ENCODE measurements at regions not wholly inside any gene's neighbourhood (a gene's known extent, or its start where the extent isn't known, plus 50 kb on each side); places are given as distances from the start of the nearest gene placed in this dataset.

DNA sequence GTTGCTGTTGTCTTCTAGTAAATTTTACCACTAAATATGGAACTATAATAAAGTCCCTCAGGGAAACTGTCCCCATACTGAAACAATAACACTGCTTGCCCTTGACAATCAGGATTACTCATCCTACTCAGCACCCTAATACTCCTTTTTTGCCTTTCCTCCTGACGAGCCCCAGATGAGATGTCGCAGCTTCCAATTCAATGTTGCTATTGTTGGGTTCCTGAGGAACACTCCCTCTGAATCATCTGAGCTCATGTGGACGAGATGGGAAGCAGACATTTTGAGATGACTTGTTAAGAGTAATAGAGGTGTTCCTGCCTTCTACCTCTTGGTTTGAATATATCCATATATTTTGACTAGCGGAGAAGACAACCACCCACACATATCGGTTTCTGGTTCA, 187.8 kb upstream of the FAM98A start:
- Histone ChIP-seq H3K27ac (ENCODE audit: low read depth in 1 of 2, low read length in 2 of 2) (no peak overlapping the region), H3K9ac (ENCODE audit: low read depth in 1 of 2, low read length in 2 of 2) (no peak overlapping the region), H3K9me3 (ENCODE audit: control insufficient read depth in 4 of 4, low read length in 3 of 4) (no peaks in the 10 kb centered on the region), H3K4me1 (ENCODE audit: control insufficient read depth in 4 of 4, insufficient read depth in 4 of 4, low read length in 3 of 4) (no peaks in the 10 kb centered on the region), H3K27me3 (ENCODE audit: control insufficient read depth in 4 of 4, insufficient read depth in 4 of 4, low read length in 3 of 4) (no peaks in the 10 kb centered on the region), H3K36me3 (ENCODE audit: control insufficient read depth in 4 of 4, insufficient read depth in 3 of 4, low read depth in 1 of 4, low read length in 3 of 4) (no peaks in the 10 kb centered on the region), H3K4me3 (ENCODE audit: low read depth in 1 of 3, low read length in 3 of 3) (no peak overlapping the region)
- DNase-seq (ENCODE audit: low spot score), result no peak
- 74% methylated on average over 5 of the region's 5 CpGs for WGBS
- TF ChIP-seq HNF4A (conservative IDR thresholded peaks at IDR 0.05), result no peak
- TF ChIP-seq SP1 (IDR thresholded peaks at IDR 0.05), result no peak
- TF ChIP-seq EGR1 (IDR thresholded peaks at IDR 0.05; ENCODE audit: low read depth in 2 of 2), result no peak
- TF ChIP-seq CTCF (IDR thresholded peaks at IDR 0.05; ENCODE audit: low read depth, low read length, missing input control), result no peak
- no peak for TF ChIP-seq FOXA2 (IDR thresholded peaks at IDR 0.05)
- TF ChIP-seq REST (IDR thresholded peaks at IDR 0.05), result no peak
- TF ChIP-seq, protein P1, sequence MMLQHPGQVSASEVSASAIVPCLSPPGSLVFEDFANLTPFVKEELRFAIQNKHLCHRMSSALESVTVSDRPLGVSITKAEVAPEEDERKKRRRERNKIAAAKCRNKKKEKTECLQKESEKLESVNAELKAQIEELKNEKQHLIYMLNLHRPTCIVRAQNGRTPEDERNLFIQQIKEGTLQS (IDR thresholded peaks at IDR 0.05), result no peak

- H3K36me3 ChIP-seq (ENCODE audit: control insufficient read depth in 4 of 4, insufficient read depth in 3 of 4, low read depth in 1 of 4, low read length in 3 of 4), result no peaks in the 10 kb centered on the region
- no peak for TF ChIP-seq REST (IDR thresholded peaks at IDR 0.05)
- TF ChIP-seq GABPA (IDR thresholded peaks at IDR 0.05 in 1 of 2, conservative IDR thresholded peaks at IDR 0.05 in 1 of 2), result no peak
- TF ChIP-seq ZBTB33 (IDR thresholded peaks at IDR 0.05), result no peak
- no peak for TF ChIP-seq EGR1 (IDR thresholded peaks at IDR 0.05; ENCODE audit: low read depth in 2 of 2)
- no peak overlapping the region for H3K9ac ChIP-seq (ENCODE audit: low read depth in 1 of 2, low read length in 2 of 2)
- no peak for DNase-seq (ENCODE audit: low spot score)
- H3K4me3 ChIP-seq (ENCODE audit: low read depth in 1 of 3, low read length in 3 of 3), result no peak overlapping the region
- no peaks in the 10 kb centered on the region for H3K9me3 ChIP-seq (ENCODE audit: control insufficient read depth in 4 of 4, low read length in 3 of 4)
- H3K27me3 ChIP-seq (ENCODE audit: control insufficient read depth in 4 of 4, insufficient read depth in 4 of 4, low read length in 3 of 4), result no peaks in the 10 kb centered on the region
- H3K27ac ChIP-seq (ENCODE audit: low read depth in 1 of 2, low read length in 2 of 2), result no peak overlapping the region
- no peaks in the 10 kb centered on the region for H3K4me1 ChIP-seq (ENCODE audit: control insufficient read depth in 4 of 4, insufficient read depth in 4 of 4, low read length in 3 of 4)
- WGBS, result 75% methylated on average over 4 of the region's 4 CpGs
Measured at GRCh38 chr2:33785201-33786106, 186.4 kb upstream of the FAM98A start.
